IPS-20b (cell line): ENCODE measurements at regions not wholly inside any gene's neighbourhood (a gene's known extent, or its start where the extent isn't known, plus 50 kb on each side); places are given as distances from the start of the nearest gene placed in this dataset.
"Not testable (repeated sequence)": the region's sequence is repeated elsewhere in the genome, so short reads cannot be mapped to it uniquely, and the experiment has no call there.

Experiments
- H3K27ac ChIP-seq: one replicate; pipeline ENCODE4 v1.5.1; 2013; ENCODE audit warnings: low read length
- H3K27me3 ChIP-seq: 2 replicates; pipeline ENCODE4 v1.6.1; 2013; ENCODE audit warnings: mild to moderate bottlenecking, low read length, inconsistent platforms; ENCODE audit not compliant: insufficient read depth
- H3K36me3 ChIP-seq: 2 replicates; pipeline ENCODE4 v1.6.1; 2013; ENCODE audit warnings: low read depth, mild to moderate bottlenecking, inconsistent platforms, low read length, moderate library complexity; ENCODE audit not compliant: insufficient read depth
- H3K4me1 ChIP-seq: 2 replicates; pipeline ENCODE4 v1.6.1; 2013; ENCODE audit warnings: mild to moderate bottlenecking, control low read depth, inconsistent platforms, low read length, moderate library complexity; ENCODE audit not compliant: insufficient read depth
- H3K4me3 ChIP-seq: 2 replicates; pipeline ENCODE4 v1.5.1; 2013; ENCODE audit warnings: mild to moderate bottlenecking, low read length, inconsistent platforms
- H3K9ac ChIP-seq: 2 replicates; pipeline ENCODE4 v1.6.1; 2013; ENCODE audit warnings: low read depth, mild to moderate bottlenecking, inconsistent platforms, low read length, moderate library complexity
- H3K9me3 ChIP-seq: 2 replicates; pipeline ENCODE4 v1.6.1; 2013; ENCODE audit warnings: mild to moderate bottlenecking, low read depth, low read length, inconsistent platforms; ENCODE audit not compliant: insufficient read depth

DNA sequence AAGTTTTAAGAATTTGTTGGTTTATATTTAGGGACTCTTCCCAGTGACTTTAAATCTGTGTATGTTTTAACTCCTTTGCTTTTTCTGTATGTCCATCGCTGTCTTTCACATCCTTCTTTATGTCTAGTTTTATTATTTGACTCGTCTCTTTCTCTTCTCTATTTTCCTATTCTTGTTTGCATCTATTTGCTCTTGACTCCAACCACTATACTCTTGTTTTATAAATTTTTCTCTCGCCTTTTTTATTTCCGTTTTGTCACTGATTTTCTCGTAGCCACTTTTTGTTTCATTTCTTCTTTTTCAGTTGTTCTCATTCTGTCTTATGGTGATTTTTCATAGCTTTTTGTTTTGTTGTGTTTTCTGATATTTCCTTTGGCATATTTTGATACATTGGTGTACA lies 170.5 kb upstream of the NETO1 start:
- Histone ChIP-seq H3K27ac (no peak overlapping the region), H3K4me1 (peaks cover 8% of the 10 kb centered on the region; the same call in 1 of the 2 replicates), H3K9me3 (no peaks in the 10 kb centered on the region)

DNA sequence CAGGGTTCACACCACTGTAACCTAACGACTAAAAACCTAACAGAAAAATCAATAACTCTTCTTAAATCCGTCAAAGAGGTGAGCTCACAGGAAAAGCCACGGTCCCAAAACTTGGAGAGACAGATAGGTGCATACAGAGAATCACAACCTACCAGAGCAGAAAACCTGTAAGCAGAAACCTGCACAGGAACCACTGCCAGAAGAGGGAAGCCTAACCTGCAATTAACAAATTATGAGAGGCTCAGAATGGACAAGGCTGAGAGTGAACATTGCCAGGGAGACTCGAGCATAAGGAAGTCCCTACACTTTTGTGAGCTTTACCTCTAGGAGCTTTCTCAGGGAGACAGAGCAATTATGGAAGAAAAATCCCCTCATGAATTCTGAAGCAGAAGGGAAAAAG lies 156.2 kb upstream of the NETO1 start:
- Histone ChIP-seq H3K36me3 (no peaks in the 10 kb centered on the region), H3K9ac (no peak overlapping the region), H3K27me3 (no peaks in the 10 kb centered on the region), H3K9me3 (no peaks in the 10 kb centered on the region), H3K27ac (no peak overlapping the region), H3K4me1 (no peaks in the 10 kb centered on the region), H3K4me3 (no peak overlapping the region)

More for the DNA sequence above, 170.5 kb upstream of the NETO1 start:
- no peak overlapping the region for H3K4me3 ChIP-seq
- H3K27me3 ChIP-seq = no peaks in the 10 kb centered on the region
- H3K36me3 ChIP-seq = no peaks in the 10 kb centered on the region
- H3K9ac ChIP-seq = no peak overlapping the region

DNA sequence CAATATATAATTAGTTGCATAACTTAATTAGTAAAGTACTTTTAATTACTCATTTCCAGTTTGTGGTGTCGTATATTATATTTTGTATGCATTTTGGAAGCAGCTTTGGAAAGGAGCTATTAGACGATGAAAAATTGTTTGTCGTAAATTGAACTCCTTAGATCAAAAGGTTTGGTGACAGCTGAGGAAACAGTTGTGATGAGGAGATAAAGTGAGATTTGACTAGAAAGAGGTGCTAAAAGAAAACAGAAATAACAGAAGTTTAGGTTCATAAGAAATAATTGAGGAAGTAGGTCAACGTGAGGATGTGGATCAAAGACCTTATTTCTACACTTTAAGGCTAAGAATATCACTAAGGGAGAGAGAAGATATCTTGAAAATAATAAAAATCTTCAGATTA lies 141.9 kb upstream of the NETO1 start:
- Histone ChIP-seq H3K36me3 (no peaks in the 10 kb centered on the region), H3K4me1 (no peaks in the 10 kb centered on the region), H3K27ac (no peak overlapping the region), H3K27me3 (no peaks in the 10 kb centered on the region), H3K4me3 (no peak overlapping the region), H3K9me3 (no peaks in the 10 kb centered on the region), H3K9ac (no peak overlapping the region)

DNA sequence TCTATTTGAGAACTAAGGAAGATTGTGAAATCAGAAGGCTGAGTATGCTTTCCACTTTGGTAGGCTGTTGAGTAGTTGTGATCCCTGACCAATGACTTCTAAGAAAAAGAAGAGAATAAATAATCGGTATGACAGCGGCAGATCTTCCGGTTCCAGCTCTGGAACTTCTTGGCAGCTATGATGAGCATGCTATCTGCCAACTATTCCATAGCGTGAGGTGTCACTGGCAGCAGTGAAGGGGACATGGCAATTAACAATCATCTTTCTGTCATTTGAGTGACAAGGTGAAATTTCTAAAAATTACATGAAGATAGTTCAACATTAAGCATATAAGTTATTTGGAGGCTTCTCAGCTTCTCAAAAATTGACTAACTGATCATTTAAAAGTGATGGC lies 140.1 kb upstream of the NETO1 start:
- no peaks in the 10 kb centered on the region for H3K36me3 ChIP-seq
- no peak overlapping the region for H3K9ac ChIP-seq
- no peak overlapping the region for H3K4me3 ChIP-seq
- no peaks in the 10 kb centered on the region for H3K27me3 ChIP-seq
- no peak overlapping the region for H3K27ac ChIP-seq
- no peaks in the 10 kb centered on the region for H3K4me1 ChIP-seq
- no peaks in the 10 kb centered on the region for H3K9me3 ChIP-seq

DNA sequence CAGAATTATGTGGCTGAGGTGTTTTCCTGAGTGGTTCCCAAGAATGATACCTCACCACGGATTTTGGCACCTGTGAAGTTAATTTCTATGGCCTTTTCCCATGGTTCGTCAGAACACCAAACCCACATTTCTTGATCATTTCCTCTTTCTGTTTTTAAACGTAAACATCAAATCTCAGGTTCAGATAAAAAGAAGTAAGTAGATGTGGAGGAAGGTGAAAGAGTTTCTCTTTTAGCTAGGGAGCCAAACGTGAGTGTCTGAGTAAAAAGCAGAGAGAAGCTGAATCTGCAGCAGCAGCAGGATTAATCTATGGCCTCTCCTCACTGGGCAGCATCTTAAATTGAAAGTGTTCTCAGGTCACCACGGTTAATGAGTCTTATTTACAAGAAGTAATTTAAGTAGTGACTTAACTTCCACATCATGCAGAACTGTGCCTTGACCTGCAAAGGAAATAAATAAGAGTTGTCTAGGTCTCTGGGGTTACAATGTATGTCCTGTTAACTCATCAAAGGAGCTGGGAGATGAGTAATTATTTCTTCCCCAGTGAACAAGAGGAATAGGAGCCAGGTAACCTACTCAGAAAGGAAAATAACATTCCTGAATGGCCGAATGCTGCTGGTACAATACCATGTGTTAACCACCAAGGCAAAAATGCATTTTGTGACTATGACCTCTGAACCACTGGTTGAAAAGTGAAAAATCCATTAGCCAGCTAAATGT lies 139.6 kb upstream of the NETO1 start:
- Histone ChIP-seq H3K9ac (no peak overlapping the region), H3K27ac (no peak overlapping the region), H3K4me1 (no peaks in the 10 kb centered on the region), H3K27me3 (no peaks in the 10 kb centered on the region), H3K9me3 (no peaks in the 10 kb centered on the region), H3K36me3 (no peaks in the 10 kb centered on the region), H3K4me3 (no peak overlapping the region)

DNA sequence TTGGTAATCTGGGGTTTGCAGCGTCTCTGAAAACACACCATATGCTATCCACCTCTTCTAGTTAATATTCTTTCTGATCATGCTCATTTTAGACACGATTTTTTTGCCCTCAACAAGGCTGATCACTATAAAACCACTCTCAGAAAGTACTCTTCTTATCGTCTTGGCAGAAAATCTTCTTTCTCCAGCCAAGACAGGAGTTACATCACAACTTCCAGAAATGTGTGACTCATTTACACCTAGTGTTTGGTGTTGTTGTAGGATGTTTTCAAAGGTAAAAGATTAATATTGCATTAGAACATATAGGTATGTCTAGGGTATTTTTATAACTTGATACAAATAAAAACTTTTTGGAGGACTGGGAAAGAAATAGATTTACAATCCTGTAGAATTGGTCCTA lies 138.5 kb upstream of the NETO1 start:
- no peaks in the 10 kb centered on the region for H3K36me3 ChIP-seq
- no peak overlapping the region for H3K4me3 ChIP-seq
- no peaks in the 10 kb centered on the region for H3K4me1 ChIP-seq
- no peaks in the 10 kb centered on the region for H3K9me3 ChIP-seq
- no peak overlapping the region for H3K9ac ChIP-seq
- H3K27ac ChIP-seq = no peak overlapping the region
- H3K27me3 ChIP-seq = no peaks in the 10 kb centered on the region

DNA sequence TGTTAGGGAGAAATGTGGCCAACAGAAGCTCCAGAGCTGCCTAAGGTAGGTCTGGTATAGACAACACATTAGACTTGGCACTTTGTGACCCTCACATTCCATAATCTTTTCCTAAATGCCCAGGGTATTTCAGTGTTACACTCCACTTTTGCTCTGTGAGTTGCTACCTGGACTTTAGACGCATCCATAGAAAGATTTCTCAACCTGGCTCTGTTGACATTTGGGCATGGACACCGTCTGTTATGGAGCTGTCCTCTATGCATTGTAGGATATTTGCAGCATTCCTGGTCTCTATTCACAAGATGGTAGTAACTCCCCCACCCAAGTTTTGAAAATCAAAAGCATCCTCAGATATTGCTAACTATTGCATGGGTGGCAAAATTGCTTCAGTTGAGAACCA lies 136.5 kb upstream of the NETO1 start:
- no peaks in the 10 kb centered on the region for H3K4me1 ChIP-seq
- no peaks in the 10 kb centered on the region for H3K36me3 ChIP-seq
- no peak overlapping the region for H3K4me3 ChIP-seq
- no peak overlapping the region for H3K27ac ChIP-seq
- no peaks in the 10 kb centered on the region for H3K9me3 ChIP-seq
- no peak overlapping the region for H3K9ac ChIP-seq
- H3K27me3 ChIP-seq = no peaks in the 10 kb centered on the region

DNA sequence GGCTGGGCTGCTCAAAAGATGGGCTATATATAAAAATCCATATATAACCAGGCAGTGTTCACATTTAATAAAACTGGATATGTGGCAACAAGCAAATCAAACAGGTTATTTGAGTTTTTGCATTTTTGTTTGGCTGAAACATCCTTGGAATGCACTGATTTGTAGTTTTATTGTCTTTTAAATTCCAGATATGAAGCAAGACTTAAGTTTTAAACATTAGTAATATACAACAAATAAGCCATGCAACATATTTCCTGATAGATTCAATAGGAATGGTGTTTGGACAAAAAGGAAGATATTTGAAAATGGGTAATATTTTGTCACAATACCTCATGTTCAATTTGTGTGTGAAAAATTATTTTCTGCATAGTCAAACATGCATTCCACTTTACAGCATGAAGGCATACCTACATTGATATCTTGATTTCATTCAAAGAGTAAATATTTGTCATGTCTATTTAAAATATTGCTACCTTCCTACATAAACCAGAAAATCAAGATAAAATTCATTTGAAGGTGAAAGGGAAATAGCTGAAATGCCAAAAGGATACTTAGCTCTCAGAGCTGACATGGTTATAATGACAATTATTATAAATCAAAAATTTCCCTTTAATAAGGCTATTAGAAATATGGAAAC lies 132.3 kb upstream of the NETO1 start:
- H3K27ac ChIP-seq = no peak overlapping the region
- H3K36me3 ChIP-seq = no peaks in the 10 kb centered on the region
- H3K4me3 ChIP-seq = no peak overlapping the region
- H3K27me3 ChIP-seq = no peaks in the 10 kb centered on the region
- H3K9me3 ChIP-seq = no peaks in the 10 kb centered on the region
- no peak overlapping the region for H3K9ac ChIP-seq
- no peaks in the 10 kb centered on the region for H3K4me1 ChIP-seq

DNA sequence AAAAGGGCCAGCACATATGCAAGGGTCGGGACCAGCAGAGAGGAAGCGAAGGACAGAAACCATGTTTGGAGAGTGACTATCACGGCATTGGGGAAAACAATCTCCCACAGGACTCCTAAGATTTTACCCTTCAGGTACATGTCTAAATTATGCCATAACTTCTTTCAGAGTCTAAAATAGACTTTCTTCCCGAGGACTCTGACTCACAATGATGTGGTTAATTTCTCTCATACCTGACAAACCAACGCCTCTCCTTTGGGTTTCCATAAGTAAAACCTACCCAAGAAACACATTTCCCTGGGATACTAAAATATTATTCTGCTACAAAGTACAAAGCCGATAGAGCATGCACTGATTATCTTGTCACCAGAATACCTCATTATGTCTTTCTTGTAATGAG lies 127.8 kb upstream of the NETO1 start:
- H3K9me3 ChIP-seq = no peaks in the 10 kb centered on the region
- no peak overlapping the region for H3K9ac ChIP-seq
- no peak overlapping the region for H3K4me3 ChIP-seq
- no peaks in the 10 kb centered on the region for H3K36me3 ChIP-seq
- H3K27me3 ChIP-seq = no peaks in the 10 kb centered on the region
- no peak overlapping the region for H3K27ac ChIP-seq
- no peaks in the 10 kb centered on the region for H3K4me1 ChIP-seq

DNA sequence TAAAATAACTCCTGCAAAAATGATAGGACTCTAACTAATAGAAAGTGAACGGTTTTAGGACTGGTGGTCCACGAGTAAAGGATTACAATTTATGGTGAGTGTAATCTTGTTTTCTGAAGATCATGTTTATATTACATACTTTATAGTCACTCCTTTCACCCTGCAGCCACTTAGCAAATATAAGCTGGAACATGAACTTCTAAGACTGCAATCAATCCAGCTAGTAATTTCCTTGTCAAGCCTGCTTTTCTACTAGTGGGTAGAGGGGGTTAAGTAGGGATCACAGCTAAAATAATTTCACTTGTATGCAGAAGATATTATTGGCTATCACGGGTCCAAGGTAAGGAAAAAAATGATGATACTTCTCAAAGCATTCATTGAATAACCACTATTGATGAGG lies 125.5 kb upstream of the NETO1 start:
- Histone ChIP-seq H3K4me1 (no peaks in the 10 kb centered on the region), H3K9me3 (no peaks in the 10 kb centered on the region), H3K27ac (no peak overlapping the region), H3K27me3 (no peaks in the 10 kb centered on the region), H3K4me3 (no peak overlapping the region), H3K36me3 (no peaks in the 10 kb centered on the region), H3K9ac (no peak overlapping the region)

DNA sequence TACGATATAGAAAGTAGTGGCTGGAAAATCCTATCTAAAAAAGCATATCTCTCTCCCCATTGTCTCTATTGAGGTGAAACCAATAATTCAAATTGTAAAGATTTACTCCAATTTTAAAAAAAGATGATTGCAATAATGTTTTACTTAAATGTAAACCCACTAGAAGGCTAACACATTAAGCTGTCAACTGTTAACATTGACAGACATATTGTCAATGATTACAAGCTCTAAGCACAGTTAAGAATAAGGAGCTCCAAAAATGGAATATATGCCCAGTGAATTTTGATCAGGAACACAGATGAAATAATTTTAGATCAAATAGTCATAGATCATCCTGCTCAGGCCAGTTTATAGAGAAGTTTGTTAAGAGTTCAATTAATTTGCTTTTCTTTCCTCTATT lies 123.6 kb upstream of the NETO1 start:
- Histone ChIP-seq H3K9ac (no peak overlapping the region), H3K27ac (no peak overlapping the region), H3K9me3 (no peaks in the 10 kb centered on the region), H3K4me1 (no peaks in the 10 kb centered on the region), H3K36me3 (no peaks in the 10 kb centered on the region), H3K4me3 (no peak overlapping the region), H3K27me3 (no peaks in the 10 kb centered on the region)

DNA sequence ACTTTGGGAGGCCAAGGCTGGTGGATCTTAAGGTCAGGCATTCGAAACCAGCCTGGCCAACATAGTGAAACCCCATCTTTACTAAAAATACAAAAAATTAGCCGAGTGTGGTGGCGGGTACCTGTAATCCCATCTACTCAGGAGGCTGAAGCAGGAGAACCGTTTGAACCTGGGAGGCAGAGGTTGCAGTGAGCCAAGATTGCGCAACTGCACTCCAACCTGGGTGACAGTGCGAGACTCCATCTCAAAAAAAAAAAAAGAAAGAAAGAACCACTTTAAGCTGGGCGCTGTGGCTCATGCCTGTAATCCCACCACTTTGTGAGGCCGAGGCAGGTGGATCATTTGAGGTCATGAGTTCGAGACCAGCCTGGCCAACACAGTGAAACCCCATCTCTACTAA lies 119.8 kb upstream of the NETO1 start:
- not testable (repeated sequence) for H3K9ac ChIP-seq, H3K27ac ChIP-seq, H3K4me1 ChIP-seq, H3K36me3 ChIP-seq, H3K27me3 ChIP-seq, H3K4me3 ChIP-seq, H3K9me3 ChIP-seq
